VCaP (cell line): ENCODE measurements at regions not wholly inside any gene's neighbourhood (a gene's known extent, or its start where the extent isn't known, plus 50 kb on each side); places are given as distances from the start of the nearest gene placed in this dataset.
A peak's percentile ranks its signal among the peaks of the same experiment; 100 is the strongest.
"Not testable (repeated sequence)": the region's sequence is repeated elsewhere in the genome, so short reads cannot be mapped to it uniquely, and the experiment has no call there.

ENCODE experiments used
- H3K27ac ChIP-seq: fragments of 450-650 bp; 2 replicates; pipeline ENCODE4 v1.5.1; 2017
- CTCF ChIP-seq: fragments of 450-650 bp; conservative IDR thresholded peaks from 2 replicates; pipeline ENCODE4 v1.5.1; 2017; ENCODE audit warnings: mild to moderate bottlenecking, moderate library complexity

DNA sequence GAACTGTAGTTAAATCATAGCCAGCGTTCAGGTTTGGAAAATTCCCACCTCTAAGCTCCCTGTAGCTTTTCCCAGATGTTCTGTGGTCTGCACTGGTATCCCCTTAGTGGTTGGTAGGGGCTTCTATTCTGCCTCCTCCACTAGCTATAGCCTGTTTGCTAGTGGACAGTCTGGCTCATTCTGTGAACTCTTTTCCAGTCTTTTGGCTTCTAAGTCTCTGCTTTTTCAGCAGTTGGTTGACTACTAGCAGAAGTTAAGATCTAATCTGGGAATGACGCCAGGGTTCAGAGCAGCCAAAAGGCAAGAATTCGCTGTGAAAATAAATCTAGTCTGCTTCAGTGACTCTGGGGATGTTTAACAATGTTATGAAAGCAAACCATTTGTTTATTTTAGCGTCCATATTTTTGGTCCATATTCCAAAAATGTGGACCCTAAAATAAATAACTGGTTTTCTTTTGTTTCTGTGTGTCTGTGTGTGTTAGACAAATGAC lies 73.7 kb upstream of the WDR72 start:
- no peak overlapping the region for H3K27ac ChIP-seq

GRCh38 chr15:53831907-53832770 lies 72.7 kb upstream of the WDR72 start:
- H3K27ac ChIP-seq: no peak overlapping the region
- TF ChIP-seq CTCF: no peak

More for the DNA sequence above, 73.7 kb upstream of the WDR72 start:
- TF ChIP-seq CTCF: no peak

- no peak overlapping the region for H3K27ac ChIP-seq
- TF ChIP-seq CTCF: no peak
Measured at GRCh38 chr15:53830707-53831386, 71.4 kb upstream of the WDR72 start.

DNA sequence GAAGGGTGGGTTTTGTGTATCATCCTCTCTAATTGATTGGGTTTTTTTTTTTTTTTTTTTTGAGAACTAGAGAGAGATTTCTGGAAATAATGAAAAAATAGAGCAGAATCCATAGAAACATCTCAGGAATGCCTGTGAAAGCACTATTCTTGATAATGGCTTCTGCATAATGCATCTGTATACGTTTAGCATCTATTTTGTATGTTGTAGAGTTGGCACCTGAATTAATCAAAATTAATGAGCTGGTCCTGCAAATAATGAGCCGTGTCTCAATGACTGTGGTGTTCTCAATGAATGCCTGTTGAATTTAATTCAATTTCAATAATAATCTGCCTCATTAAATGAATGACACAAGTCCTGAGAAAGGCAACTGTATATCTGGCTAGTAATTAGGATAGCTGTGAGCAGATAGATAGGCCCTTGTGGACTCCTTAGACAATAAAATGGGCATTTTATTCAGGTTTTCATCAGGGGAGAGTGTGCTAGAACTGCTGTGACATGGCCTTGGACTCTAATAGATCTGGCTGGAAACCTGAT lies 70.5 kb upstream of the WDR72 start:
- H3K27ac ChIP-seq: no peak overlapping the region

GRCh38 chr15:53829471-53829870 lies 70.0 kb upstream of the WDR72 start:
- no peak overlapping the region for H3K27ac ChIP-seq
- TF ChIP-seq CTCF: no peak

More for the DNA sequence above, 70.5 kb upstream of the WDR72 start:
- TF ChIP-seq CTCF: no peak

GRCh38 chr15:53827355-53827754 lies 67.9 kb upstream of the WDR72 start:
- TF ChIP-seq CTCF: no peak
- no peak overlapping the region for H3K27ac ChIP-seq

DNA sequence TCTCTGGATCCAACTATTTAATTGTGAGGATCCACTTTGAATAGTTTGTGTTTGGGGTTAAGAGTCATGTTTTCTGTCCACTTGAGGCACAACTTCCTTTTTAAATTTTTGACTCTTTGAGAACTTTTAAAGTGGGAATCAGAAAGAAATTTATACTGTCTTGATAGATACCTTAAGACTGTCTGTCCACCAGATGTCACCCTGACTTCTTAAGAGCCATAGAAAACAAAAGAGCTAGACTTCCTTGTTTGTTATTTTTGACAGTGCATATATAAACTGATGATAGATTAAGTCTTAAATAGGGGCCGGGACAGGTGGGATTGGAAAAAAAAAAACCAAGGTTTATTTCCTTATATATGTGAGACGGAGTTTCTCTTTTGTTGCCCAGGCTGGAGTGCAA lies 52.1 kb upstream of the WDR72 start:
- H3K27ac ChIP-seq: no peak overlapping the region
- peak; percentile 66 for TF ChIP-seq CTCF

DNA sequence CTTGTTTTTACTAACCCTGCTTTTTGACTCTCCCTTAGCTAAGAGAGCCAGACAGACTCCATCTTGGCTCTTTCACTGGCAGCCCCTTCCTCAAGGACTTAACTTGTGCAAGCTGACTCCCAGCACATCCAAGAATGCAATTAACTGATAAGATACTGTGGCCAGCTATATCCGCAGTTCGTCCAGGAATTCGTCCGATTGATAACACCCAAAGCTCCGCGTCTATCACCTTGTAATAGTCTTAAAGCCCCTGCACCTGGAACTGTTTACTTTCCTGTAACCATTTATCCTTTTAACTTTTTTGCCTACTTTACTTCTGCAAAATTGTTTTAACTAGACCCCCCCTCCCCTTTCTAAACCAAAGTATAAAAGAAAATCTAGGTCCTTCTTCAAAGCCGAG lies 50.8 kb upstream of the WDR72 start:
- not testable (repeated sequence) for H3K27ac ChIP-seq
